HG02943 (cell line): ENCODE measurements at regions not wholly inside any gene's neighbourhood (a gene's known extent, or its start where the extent isn't known, plus 50 kb on each side); places are given as distances from the start of the nearest gene placed in this dataset.

ENCODE experiments used
- ATAC-seq: cut with Tn5 transposase; IDR thresholded peaks from one replicate; pipeline ENCODE4 v1.9.1; 2021; ENCODE audit warnings: mild to moderate bottlenecking, low read depth, moderate library complexity; ENCODE audit not compliant: unreplicated experiment

DNA sequence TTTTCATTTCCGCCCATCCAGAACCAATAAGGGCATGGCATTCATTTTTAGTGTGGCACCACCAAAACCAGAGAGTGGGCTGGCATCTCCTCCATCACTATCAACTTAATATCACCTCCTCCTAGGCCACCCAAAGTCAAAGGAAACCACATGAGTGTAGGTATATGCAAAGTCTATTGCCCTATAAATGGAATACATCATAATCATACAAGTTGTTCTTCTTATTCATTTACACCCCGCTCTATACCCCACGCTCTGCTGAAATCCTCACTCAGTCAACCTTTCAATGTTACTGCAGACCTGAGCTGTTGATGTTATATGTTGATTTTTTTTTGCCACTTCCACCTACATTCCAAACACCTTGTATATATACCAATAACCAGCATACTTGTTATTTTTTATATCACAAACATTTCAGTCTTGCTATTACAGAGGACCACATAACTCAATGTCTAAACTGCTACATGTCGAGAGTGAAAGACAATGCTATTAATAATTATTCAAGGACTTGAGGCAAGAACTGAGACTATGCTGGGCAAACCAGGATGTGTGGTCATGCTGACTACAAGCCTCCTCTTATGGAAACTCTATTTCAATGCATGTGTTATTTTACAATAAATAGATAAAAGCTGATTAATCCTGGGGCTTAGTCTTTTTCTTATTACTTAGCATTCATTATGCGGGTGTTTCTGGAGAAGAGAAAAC, 466.5 kb upstream of the ID2 start:
- peak; percentile 97 for ATAC-seq

DNA sequence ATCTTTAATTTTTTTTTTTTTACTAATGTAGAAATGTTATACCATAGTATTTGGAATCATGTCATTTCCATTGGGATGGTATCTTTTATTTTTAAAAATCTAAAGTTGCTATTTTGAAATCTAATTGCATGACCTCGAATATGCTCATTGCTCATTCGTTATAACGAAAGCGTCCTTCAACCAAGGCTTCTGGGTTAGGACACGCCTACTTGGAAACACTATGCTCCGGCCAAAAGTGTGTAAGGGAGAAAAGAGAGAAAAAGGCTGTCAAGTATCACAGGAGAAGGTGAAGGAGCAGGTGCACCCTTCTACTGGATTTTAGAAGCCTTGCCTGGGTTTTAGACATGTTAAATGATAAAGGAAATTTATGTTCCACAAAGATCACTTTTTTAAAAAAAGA, 465.9 kb upstream of the ID2 start:
- ATAC-seq = no peak

DNA sequence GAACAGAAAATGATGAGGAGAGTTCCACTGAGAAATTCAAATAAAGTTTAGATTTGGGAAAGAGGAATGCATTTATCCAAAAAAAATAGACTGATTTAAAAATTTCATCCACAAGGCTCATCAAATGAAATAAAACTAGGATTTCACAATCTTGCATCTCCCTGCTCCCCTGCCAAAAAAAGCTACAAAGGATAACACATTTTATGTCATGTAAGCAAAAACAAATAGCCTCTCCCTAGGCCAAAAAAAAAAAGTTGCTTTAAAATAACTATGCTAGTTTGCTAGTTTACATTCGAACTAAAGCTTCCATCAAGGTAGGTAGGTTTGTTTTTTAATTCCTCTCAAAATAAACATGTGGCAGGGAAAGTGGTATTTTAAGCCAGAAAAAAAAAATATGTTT, 465.5 kb upstream of the ID2 start:
- ATAC-seq = no peak

DNA sequence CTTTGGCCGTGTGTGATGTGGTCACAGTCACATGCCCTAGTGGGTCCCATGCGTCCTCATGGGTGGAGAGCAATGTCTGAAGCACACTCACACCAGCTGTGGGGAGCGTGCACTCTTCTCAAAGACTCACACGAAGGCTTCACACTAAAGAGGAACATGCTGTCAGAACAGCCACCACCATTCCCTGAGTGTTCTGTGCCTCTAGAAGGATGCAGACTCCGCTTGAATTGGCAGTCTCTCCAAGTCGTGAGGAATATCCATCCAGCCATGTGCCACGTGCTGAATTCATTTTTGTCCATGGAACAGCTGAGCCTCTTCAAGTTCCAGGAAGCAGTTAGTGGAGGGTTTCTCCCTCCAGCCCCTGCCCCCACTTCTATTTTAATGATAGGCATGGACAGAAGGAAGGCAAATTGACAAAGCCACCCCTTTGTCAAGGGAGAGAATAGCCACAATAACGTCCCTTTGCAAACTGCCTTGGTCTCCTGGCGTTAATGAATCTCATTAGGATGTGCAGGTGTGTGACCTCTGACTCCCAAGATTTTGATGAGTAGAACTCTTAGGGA, 464.3 kb upstream of the ID2 start:
- no peak for ATAC-seq

DNA sequence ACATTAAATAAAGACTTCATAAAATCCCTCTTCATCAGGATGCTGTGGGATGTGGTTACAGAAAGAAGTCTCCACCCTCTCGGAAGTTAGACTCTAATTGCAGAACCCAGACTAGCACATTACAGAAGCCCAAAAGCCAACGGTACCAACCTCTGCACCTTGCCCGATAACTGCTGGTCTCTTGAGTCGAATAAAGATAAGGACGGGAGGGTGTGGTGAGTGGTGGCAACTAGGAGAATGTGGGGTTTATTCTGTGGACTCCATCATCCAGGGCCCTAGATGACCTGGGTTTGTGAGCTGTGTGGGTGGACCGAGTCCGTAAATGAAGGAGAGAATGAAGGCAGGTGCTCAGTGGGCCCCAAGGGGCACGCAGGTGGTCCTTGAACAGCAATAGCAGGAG, 462.8 kb upstream of the ID2 start:
- no peak for ATAC-seq

DNA sequence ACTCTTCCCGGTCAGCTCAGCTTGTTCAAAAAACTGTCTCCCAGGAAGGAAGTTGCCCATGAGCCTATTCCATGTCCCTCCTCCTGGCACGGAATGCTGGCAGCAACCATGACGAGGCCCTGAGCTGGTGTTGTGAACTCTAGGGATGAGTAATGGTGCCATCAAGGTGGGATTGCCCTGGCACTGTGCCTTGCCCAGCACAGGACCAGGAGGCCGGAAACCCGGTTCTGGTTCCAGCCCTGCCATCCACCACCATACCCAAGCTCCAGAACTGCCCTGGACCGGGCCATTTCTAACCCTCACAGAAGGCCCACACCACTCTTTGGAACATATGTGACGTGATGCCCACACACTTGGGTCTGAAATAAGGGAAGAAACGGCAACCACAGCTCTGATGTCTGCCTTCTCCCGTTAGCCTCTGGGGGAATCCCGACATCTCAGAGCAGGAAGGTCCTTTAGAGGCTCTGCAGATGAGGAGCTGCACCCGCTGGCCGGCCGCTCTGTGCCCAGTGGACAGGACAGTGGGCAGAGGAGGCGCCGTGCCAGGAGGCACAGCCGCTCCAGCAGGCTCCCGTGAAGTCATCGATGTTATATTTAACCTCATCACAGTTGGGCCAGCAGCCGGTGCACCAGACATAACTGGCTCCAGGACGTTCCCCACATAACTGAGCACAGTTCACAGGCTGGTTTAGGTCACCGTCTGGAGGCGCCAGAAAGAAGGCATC, 462.1 kb upstream of the ID2 start:
- ATAC-seq = no peak

DNA sequence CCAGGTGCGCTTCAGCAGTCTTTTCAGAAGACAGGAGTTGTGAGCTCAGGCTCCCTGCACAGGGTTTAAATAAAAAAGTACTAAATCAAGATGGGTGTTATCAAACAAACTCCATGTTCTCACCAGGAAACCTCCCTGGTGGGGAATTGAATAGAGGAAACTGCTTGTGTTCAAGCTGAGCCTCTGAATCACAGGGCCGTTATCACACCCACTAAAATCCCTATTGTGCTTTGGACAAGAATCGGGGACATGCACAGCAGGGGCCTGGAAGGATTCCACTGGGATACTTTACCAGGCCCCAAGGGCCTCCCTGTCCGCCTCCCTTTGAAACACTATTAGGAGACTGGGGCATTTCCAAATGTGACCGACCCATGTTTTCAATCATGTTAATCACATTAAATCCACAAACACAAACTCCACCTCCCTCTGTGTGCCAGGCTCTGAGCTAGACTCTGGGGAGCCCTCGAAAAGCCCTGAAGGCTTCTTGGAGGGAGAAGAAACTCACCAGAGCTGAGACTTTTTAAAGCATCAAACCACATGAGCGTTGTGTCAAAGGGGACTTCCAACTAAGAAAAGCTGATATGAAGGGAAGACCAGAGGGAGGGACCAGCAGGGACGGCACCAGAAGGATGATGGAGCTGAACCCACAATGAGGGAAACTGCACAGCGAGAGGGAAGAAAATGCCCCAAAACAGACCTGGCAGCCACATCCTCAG, 458.7 kb upstream of the ID2 start:
- no peak for ATAC-seq

DNA sequence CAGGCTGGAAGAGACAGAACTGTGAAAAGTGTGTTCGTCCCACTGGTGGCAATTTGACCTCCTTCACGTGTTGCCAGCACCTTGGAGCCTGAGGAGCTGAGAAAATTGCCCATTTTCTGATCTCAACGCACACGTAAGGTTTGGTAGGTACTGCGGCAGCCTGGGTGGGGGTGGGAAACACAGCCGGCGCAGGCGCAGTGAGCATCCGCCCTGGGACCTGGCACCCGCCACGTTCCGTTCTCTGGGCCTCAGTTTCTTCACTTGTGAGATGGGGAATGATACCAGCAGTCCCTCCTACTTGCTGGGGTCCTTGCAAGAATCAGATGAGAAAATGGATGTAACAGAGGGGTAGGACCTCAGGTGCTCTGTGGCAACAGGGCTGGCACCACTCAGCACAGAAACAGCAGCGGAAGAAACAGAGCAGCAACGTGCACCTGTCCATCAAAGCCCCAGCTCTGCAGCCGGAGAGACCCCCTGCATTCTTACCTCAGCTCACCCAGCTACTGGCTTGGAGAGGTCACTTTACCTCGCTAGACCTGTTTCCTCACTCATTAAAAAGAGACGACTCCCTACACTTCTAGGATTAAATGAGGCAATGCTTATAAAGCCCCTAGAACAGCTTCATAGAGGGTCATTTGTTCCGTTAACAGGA, 458.0 kb upstream of the ID2 start:
- ATAC-seq = no peak

DNA sequence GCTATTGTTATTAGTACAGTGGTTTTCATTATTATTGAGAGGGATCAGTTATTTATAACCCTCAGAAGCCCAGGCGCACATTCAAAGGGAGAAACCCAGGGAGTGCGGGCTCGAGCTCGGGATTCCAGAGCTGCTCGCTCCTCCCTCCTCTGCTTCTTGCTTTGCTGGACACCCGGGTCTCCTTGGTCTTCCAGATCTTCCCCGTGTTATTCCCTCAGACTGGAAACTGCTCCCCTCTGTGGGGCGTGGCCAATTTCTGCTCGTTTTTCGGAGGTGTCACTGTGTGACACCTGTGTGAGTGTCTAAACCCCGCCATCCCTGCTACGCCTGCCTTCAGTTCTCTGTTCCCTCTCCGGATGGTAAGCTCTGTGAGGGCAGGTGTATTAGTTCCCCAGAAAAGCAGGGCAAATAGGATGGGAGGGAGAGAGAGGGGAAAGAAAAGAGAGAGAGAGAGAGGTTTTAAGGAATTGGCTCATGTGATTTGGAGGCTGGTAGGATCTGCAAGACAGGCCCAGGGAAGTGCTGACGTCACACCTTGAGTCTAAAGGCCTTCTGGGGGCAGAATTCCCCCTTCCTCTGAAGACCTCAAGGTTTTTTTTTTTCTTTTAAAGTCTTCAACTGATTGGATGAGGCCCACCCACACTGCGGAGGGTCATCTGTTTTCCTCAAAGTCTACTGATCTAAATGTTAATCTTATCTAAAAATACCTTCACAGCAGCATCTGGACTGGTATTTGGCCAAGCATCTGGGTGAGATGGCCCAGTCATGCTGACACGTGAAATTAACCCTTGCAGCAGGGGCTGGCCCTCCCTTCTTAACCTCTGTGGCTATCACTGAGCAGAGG, 457.3 kb upstream of the ID2 start:
- no peak for ATAC-seq

DNA sequence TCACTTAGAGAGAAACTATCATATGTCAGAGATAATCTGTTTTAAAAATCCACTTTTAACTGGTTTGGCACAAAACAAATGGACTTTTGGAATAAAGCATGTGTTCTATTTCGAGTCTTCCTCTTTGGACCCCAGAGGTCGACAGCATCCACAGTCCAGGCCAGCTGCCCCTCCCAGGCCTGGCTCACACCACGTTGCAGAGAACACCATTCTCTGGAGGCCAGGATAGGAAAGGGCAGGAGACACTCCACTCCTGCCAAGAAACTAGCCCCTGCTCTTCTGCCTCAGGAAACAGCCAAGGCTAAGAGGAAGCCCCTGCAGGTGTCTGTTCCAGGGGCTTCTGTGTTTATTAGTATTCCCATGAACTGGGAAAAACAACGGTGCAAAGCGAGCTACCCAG, 456.6 kb upstream of the ID2 start:
- ATAC-seq = no peak

DNA sequence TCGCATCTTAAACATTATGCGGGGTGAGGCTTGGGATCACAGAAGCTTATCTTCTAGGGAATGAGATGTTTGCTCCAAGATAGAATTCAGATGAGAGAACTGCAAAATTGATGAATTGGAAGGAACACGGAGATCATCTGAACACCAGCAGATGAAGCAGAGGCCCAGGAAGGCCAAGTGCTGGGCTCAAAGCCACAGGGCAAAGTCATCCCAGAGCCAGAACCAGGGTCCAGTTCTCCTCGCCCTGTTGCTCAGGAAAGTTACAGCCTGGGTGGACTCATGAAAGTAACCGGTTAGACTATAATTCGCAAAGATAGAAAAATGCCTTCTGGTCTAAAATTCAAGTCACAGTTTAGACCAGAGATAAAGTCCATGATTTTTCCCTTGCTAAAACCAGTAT, 456.1 kb upstream of the ID2 start:
- ATAC-seq = no peak

DNA sequence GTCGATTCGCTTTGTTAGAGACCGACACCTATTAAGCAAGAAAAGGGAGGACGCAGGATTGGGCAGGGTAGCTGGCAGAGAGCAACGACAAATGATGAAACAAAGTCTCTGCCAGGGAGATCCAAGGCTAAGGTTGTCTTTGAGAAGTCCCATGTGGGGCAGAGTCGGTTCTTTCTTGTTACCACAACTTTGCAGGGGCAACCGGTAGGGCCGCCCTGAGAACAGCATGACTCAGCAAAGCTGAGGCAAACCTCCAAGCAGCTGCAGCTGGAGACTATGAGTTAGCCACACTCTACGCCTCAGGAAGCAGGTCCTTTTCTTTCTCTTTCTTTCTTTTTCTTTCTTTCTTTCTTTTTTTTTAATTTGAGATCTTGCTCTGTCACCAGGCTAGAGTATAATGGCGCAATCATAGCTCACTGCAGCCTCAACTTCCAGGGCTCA, 452.3 kb upstream of the ID2 start:
- ATAC-seq = peak; percentile 70

DNA sequence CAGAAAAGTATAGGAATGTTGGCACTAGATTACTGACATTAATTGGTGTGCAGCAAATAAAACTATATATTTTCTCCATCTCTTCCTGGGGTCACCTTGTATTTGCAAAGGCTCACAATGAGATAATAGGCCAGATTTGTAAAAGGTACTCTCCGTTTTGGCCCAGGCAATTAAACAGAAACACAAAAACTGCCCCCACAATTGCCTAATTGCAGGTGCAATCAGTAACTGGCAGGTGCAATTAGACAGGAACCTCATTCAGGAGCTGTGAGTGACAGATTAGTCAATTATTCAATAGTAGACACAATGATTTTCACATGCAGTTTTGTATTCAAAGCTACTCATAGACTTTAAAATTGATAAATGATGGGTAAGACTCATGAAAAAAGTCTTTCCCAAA, 451.4 kb upstream of the ID2 start:
- ATAC-seq = no peak

DNA sequence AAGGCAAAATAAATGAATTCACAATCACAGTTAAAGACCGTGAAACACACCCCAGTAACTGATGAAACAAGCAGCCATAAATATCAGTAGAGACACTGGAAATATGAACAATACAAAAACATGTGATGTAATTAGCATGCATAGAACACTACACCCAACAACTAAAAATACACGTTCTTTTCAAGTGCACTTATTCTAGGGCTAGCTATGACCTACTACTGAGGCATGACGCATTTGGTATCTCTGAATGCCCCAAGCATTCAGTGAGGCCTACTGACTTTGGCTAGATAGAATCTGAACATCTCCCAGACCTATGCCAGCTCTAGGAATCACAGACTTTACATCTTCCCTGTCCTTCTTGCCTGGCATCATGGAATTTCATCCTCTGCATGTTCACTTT, 450.0 kb upstream of the ID2 start:
- no peak for ATAC-seq

DNA sequence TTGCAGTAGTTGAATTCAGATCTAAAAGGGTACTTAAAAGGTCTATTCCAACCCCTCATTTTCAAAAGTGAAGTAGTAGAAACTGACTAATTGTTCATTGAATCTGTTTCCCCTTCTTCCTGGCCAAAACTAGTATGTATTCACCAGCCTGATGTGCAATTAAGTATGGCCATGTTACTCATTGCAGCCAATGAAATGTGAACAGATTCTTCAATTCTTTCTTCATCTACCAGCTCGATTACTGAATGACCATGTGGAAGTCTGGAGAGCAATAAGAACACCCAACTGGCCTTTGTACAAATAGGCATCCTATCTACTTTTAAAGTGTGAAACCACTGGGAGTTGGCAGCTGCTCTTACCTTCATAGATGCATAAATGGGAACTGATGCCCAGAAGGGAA, 449.0 kb upstream of the ID2 start:
- ATAC-seq = no peak

DNA sequence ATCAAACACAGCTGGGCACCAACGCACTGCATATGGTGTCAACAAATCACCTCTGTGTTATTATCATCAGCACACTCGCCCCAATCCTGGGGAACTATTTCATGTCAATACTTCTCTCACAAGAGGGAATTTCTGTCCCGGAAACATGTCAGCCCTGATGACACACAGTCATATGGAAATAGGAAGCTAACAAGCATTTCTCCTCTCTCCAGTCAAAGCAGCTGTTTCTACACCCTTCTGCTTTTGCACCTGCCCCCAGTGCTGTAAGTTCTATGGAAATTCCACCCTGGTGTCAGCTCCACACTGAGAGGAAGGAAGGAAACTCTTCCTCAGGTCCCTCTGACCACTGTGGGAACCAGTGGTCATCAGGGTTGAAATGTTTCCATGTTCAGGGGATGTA, 447.6 kb upstream of the ID2 start:
- peak; percentile 17 for ATAC-seq

DNA sequence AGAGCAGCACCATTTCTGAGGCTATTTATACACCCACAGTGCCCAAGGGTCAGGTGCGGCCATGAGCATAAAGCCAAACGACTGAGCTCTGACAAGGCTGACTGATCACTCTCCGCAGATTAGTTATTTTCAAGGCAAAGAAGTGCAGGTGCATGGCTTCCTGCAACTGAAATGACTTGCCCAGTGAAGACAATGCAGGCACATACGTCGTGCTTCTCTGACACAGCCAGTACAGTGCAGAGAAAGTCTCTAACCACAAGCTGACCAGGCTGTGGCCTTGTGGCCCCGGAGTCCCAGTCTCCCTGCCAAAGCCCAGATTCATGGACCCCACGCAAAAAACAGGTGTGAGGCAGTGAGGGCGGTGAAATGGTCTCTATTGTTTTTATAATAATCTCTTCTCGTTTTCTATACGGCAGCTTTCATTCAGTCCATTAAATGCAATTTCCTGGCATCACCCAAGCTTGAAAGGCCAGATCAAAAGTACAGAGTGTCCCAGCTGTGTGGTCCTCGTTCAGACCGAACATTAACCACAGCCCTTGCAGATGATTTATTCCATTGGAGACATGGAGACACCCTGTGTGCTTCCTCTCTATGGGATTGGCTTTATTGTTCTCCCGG, 447.0 kb upstream of the ID2 start:
- ATAC-seq = peak; percentile 83

DNA sequence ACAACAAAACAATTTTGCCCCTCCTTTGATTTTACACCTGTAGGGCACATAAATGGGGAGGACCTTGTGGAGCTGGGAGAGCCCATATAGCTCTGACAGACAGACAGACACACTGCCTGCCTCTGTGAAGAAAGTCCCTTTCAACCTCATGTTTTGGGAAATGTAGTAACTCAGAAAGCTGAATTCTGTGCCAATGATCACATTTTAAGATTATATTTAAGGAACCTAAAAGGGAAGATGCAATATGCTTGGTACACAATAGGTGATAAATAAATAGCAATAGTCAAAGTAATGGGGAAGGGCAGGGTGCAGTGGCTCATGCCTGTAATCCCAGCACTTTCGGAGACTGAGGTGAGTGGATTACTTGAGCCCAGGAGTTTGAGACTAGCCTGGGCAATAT, 446.4 kb upstream of the ID2 start:
- ATAC-seq = peak; percentile 6

DNA sequence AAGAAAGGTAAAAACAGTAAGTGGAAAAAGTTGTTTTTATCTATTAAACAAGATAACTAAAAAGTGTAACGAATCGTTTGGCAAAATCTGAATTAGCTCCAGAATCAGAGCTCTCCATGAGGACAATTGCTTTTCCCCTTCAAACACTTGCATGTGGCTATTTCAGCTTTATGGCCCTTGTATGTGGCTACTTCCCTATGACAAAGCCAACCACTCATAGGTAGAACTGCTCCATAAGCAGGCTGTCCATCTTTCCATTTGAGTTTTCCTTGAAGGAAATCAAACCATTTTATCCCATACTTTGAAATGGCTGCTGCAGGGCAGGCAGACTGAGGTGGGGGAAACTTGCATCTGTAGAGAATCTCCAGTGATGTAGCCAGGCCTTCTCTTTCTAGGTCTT, 445.5 kb upstream of the ID2 start:
- ATAC-seq = no peak
